LNCaP clone FGC (cell line): ENCODE measurements at regions not wholly inside any gene's neighbourhood (a gene's known extent, or its start where the extent isn't known, plus 50 kb on each side); places are given as distances from the start of the nearest gene placed in this dataset.

ENCODE experiments used
- DNase-seq: peaks from one replicate; pipeline ENCODE4 v3.0.0-alpha.2; 2011; ENCODE audit warnings: low read depth
- H3K4me3 ChIP-seq: 2 replicates; pipeline ENCODE4 v1.5.1; 2011; ENCODE audit warnings: mild to moderate bottlenecking, low read depth, low read length, control low read depth
- CTCF ChIP-seq: IDR thresholded peaks from 2 replicates; pipeline ENCODE4 v1.5.1; 2012; ENCODE audit warnings: mild to moderate bottlenecking; ENCODE audit not compliant: control insufficient read depth, insufficient read depth; ENCODE audit errors: extremely low read depth

GRCh38 chr6:169994739-169995138 lies 243.3 kb downstream of the ERMARD start:
- no peak overlapping the region for H3K4me3 ChIP-seq
- TF ChIP-seq CTCF = no peak
- DNase-seq = no peak

GRCh38 chr6:169993861-169994481 lies 242.5 kb downstream of the ERMARD start:
- no peak for DNase-seq
- no peak for TF ChIP-seq CTCF
- H3K4me3 ChIP-seq = no peak overlapping the region

- TF ChIP-seq CTCF = no peak
- H3K4me3 ChIP-seq = no peak overlapping the region
- no peak for DNase-seq
Observed at GRCh38 chr6:169991913-169992312, 240.5 kb downstream of the ERMARD start.

- DNase-seq = no peak
- no peak overlapping the region for H3K4me3 ChIP-seq
- TF ChIP-seq CTCF = no peak
Observed at GRCh38 chr6:169991031-169991390, 239.6 kb downstream of the ERMARD start.

DNA sequence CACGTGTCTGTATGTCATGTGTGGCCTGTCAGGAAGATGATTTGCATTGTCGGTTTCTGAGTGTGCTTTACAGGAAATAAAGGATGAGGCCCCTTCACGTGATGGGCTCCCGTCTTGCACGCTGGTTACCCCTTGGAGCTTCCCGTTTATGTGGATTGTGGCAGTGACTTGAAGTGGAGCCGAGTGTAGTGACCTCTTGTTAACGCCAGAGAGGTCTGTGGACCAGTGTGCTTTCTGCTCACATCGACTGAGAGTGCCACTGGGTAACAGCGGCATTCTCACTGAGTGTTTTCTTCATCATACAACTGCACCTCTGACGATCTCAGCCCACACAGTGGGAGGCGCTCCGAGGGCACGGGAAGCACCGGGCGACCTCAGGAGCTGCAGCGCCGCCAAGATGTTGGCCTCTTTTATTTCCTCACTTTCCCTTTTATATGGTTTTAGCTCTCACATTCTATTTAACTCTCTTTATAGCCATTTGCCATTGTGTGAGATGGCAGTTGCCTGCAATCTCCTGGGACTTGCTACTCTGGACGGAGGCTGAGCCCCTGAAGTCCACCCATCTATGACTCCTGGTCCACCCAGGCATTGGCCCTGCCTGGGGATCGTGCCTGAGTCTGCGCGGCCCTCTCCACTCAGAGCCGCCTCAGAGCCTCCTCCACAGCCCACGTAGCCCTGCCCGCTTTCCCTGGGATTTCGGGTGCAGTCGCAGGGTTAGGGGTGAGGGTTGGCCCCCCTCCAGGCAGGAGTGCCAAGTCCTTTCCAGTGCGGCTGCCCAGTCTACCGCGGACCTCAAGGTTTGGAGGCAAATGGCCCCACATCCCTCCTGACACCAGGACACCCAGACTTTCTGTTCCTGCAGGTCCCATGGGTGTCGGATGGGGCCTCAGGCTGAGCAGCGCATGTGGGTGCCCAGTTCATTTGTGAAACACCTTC lies 238.9 kb downstream of the ERMARD start:
- DNase-seq = no peak
- peak; percentile 33 for TF ChIP-seq CTCF
- no peak overlapping the region for H3K4me3 ChIP-seq

DNA sequence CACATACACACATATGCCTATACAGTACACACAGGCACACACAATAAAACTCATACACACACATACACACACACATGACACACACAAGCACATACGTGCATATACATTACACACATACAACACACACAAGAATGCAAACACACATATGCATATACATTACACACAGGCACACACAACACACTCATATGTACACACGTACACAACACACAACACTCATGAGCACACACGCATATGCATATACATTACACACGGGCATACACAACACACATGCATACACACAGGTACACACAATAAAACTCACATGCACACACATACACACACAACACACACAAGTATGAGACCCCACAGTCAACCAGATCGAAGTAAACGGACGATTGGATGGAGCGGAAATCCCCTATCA lies 238.2 kb downstream of the ERMARD start:
- H3K4me3 ChIP-seq = no peak overlapping the region
- DNase-seq = no peak
- TF ChIP-seq CTCF = no peak
